Upper lobe of right lung (tissue), 1 donor: ENCODE measurements at regions not wholly inside any gene's neighbourhood (a gene's known extent, or its start where the extent isn't known, plus 50 kb on each side); places are given as distances from the start of the nearest gene placed in this dataset.

Source experiments
- ATAC-seq: fragments of 200-7000 bp; cut with Tn5 transposase; one replicate; pipeline ENCODE4 v1.9.1; 2020; ENCODE audit warnings: mild to moderate bottlenecking, moderate library complexity
- DNase-seq: peaks from one replicate; pipeline ENCODE4 v3.0.0-alpha.2; 2020
- H3K27ac ChIP-seq: fragments of 200-600 bp; one replicate; pipeline ENCODE4 v1.8.0; 2022
- H3K27me3 ChIP-seq: fragments of 200-600 bp; one replicate; pipeline ENCODE4 v1.8.0; 2022; ENCODE audit warnings: mild to moderate bottlenecking
- H3K36me3 ChIP-seq: fragments of 200-600 bp; one replicate; pipeline ENCODE4 v1.8.0; 2022
- H3K4me1 ChIP-seq: fragments of 200-600 bp; one replicate; pipeline ENCODE4 v1.8.0; 2022
- H3K4me3 ChIP-seq: fragments of 200-600 bp; one replicate; pipeline ENCODE4 v1.8.0; 2022; ENCODE audit warnings: mild to moderate bottlenecking
- H3K9me3 ChIP-seq: fragments of 200-600 bp; one replicate; pipeline ENCODE4 v1.8.0; 2022
- intact Hi-C: fragments of 100-400 bp; cut with DNase I; formaldehyde crosslinking; loops from one replicate; pipeline ENCODE4 v1.11.0; 2022
- TF ChIP-seq, protein P1 (sequence below): fragments of 200-600 bp; IDR thresholded peaks from one replicate; pipeline ENCODE4 v1.8.0; 2022; ENCODE audit warnings: antibody characterized with exemption
- donor health status: DM: no; HTN: yes; CAD: no; lungs with severe emphysema.

DNA sequence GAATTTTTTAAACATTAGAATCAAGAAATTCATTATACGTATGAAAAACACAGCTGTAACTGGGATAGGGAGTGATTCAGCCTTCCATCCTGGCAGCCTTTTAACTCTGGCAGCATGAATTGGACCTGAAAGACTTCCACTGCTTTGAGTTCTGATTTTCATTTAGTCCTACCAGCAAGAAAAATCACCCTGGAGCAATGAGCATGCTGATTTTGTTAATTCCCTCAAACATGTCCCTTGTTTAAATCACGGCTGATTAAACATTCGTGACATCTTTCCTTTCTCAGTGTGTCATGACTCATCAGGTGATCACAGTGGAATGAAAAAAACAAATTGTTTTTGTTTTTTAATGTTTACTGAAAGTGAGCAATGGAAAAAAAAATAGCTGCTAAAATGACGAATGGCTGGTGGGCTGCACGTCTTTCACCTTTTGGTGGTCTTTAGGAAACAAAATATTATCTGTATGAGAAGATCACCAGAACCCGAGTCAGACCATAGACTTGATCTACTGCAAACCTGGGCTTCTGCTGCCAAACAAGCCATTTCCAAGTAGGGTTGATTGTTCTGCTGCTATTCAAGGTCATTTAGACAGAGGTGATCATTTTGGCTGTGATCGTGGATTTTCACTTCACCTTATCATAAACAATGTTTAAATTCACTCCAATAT is 67.0 kb upstream of the CAND1 start:
- DNase-seq (no peak), ATAC-seq (no peak)
- Histone ChIP-seq H3K27ac (no peak overlapping the region), H3K4me1 (no peaks in the 10 kb centered on the region), H3K27me3 (no peaks in the 10 kb centered on the region), H3K36me3 (no peaks in the 10 kb centered on the region), H3K9me3 (no peaks in the 10 kb centered on the region), H3K4me3 (no peak overlapping the region)
- intact Hi-C loops = no loop called here
- TF ChIP-seq, protein P1, sequence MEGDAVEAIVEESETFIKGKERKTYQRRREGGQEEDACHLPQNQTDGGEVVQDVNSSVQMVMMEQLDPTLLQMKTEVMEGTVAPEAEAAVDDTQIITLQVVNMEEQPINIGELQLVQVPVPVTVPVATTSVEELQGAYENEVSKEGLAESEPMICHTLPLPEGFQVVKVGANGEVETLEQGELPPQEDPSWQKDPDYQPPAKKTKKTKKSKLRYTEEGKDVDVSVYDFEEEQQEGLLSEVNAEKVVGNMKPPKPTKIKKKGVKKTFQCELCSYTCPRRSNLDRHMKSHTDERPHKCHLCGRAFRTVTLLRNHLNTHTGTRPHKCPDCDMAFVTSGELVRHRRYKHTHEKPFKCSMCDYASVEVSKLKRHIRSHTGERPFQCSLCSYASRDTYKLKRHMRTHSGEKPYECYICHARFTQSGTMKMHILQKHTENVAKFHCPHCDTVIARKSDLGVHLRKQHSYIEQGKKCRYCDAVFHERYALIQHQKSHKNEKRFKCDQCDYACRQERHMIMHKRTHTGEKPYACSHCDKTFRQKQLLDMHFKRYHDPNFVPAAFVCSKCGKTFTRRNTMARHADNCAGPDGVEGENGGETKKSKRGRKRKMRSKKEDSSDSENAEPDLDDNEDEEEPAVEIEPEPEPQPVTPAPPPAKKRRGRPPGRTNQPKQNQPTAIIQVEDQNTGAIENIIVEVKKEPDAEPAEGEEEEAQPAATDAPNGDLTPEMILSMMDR = no peak

DNA sequence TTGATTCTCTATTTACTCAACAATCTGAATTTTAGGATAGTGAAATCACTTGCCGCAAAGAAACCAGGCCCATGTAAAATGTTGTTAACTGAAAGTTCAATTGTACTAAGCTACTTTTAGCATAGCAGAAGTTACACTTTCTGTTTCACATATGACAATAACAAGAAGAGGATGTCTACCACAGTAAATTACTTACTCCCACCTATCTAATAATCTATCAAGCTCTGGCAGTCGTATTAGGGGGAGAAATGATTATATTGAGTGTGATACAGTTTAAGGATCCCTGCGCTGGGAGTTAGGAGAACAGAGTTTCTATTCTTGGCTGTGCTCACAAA is 66.5 kb upstream of the CAND1 start:
- TF ChIP-seq, protein P1 = no peak
- no peaks in the 10 kb centered on the region for H3K27me3 ChIP-seq
- no peaks in the 10 kb centered on the region for H3K36me3 ChIP-seq
- ATAC-seq = no peak
- H3K9me3 ChIP-seq = no peaks in the 10 kb centered on the region
- no peak for DNase-seq
- no peaks in the 10 kb centered on the region for H3K4me1 ChIP-seq
- no peak overlapping the region for H3K4me3 ChIP-seq
- intact Hi-C loops = no loop called here
- no peak overlapping the region for H3K27ac ChIP-seq

DNA sequence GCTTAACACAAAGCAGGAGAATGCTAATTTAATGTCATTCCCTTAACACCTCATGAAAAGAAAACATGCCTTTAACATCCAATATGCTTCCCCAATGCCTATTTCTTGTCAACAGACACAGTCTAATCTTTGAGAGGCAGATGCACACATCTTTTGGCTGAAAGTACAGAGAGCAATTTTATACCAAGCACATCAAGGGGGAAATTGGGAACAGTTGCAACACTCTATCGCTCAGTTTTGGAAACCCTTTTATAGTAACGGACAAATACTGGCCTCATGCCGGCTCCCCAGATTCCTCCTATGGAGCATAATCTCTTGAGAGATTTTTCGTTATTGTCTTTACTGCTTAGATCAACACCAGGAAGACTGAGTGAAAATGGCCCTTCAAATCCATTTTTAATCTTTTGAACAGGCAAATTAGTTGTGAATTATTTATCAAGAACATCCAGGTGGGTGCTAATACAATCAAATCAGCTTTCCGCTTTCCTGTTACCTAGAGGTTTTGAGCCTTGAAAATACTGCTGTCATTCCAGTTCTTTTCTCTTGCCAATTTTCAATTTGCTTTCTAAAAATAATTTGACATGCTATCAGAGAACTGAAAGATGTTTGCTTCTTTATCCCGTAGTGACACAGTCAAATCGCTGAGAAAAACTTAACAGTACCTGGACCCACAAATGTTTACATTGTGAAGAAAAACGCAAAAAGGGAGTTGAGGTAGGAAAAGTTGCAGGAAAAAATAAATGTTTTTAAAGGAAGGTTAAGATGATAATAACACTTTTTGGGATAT is 60.7 kb upstream of the CAND1 start:
- no peak for ATAC-seq

DNA sequence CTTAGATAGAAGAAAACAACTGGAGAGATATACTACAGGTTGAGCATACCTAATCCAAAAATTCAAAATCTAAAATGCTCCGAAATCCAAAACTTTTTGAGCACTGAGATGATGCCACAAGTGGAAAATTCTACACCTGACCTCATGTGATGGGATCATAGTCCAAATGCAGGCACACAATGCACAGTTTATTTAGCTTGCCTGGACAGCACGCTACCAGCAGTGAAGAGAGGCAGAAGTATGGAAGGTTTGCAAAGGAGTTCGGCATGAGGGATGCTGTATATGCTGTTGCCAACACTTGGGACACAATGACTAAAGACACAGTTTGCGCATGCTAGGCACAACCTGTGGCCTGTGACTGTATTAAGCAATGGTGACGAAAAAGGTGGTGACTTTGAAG is 58.1 kb upstream of the CAND1 start:
- TF ChIP-seq, protein P1 = no peak
- no peak for DNase-seq
- no peaks in the 10 kb centered on the region for H3K4me1 ChIP-seq
- H3K36me3 ChIP-seq = no peaks in the 10 kb centered on the region
- H3K9me3 ChIP-seq = no peaks in the 10 kb centered on the region
- no peak overlapping the region for H3K27ac ChIP-seq
- no peaks in the 10 kb centered on the region for H3K27me3 ChIP-seq
- intact Hi-C loops = no loop called here
- H3K4me3 ChIP-seq = no peak overlapping the region
- no peak for ATAC-seq

More for the DNA sequence above, 60.7 kb upstream of the CAND1 start:
- intact Hi-C loops = no loop called here
- H3K4me1 ChIP-seq = no peaks in the 10 kb centered on the region
- TF ChIP-seq, protein P1 = no peak
- no peaks in the 10 kb centered on the region for H3K9me3 ChIP-seq
- no peaks in the 10 kb centered on the region for H3K36me3 ChIP-seq
- no peak overlapping the region for H3K4me3 ChIP-seq
- H3K27me3 ChIP-seq = no peaks in the 10 kb centered on the region
- DNase-seq = no peak
- no peak overlapping the region for H3K27ac ChIP-seq

DNA sequence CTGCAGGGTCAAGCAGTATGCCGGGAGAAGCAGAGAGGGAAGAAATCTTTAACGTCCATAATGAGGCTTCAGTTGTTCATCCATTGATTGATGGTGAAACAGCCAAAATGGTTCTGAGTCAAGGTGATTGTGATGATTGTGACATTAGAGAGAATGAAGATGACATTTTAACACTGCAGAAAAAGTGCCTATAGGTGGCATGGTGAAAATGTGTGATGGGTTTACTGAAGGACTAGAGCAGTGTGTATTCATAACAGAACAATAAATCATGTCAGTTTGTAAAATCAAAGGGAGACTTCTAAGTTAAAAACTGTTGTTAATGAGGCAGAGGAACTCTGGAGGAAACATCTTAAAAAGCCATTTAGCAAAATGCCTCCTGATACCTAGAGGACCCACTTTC is 57.7 kb upstream of the CAND1 start:
- Histone ChIP-seq H3K4me1 (no peaks in the 10 kb centered on the region), H3K27ac (no peak overlapping the region), H3K36me3 (no peaks in the 10 kb centered on the region), H3K4me3 (no peak overlapping the region), H3K9me3 (no peaks in the 10 kb centered on the region), H3K27me3 (no peaks in the 10 kb centered on the region)
- no peak for DNase-seq
- no peak for ATAC-seq
- TF ChIP-seq, protein P1 = no peak
- intact Hi-C loops = no loop called here
